ENCODE measurements at regions not wholly inside any gene's neighbourhood (a gene's known extent, or its start where the extent isn't known, plus 50 kb on each side); places are given as distances from the start of the nearest gene placed in this dataset.

DNA sequence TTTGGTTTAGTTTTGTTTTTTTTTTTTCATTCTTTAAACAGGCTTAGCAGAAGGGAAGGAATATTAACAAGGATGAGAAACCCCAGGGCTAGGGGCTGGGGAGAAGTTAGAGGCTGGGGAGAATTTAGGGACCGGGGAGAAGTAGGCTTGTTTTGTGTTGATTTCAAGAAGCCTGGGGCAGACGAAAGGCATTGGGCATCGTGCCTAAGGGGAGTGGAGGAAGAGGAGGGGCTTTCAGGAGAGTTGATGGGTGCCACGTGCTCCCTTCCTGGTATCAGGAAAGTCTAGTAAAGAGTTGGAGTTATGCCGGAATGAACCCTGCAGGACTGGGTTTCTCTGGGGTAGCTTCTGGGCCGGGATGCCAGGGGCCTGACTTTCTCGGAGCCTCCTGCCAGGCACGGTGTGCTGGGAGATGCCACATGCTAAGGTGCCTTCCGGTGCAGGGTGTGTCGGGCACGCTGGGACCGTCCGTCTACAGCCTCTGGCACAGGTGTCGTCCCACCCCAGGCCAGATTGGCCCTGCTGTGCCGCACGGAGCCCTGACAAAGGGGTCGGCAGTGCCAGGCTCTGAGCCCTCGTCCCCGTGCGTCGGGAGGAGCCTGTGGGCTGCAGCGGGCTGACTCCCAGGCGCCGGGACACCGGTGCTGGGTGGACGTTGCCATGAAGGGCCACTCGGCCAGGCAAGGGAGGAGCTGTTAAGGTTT lies 159.9 kb downstream of the OLFM1 start:
- intact Hi-C loops (cut with DNase I): no loop called here
- TF ChIP-seq, protein P1, sequence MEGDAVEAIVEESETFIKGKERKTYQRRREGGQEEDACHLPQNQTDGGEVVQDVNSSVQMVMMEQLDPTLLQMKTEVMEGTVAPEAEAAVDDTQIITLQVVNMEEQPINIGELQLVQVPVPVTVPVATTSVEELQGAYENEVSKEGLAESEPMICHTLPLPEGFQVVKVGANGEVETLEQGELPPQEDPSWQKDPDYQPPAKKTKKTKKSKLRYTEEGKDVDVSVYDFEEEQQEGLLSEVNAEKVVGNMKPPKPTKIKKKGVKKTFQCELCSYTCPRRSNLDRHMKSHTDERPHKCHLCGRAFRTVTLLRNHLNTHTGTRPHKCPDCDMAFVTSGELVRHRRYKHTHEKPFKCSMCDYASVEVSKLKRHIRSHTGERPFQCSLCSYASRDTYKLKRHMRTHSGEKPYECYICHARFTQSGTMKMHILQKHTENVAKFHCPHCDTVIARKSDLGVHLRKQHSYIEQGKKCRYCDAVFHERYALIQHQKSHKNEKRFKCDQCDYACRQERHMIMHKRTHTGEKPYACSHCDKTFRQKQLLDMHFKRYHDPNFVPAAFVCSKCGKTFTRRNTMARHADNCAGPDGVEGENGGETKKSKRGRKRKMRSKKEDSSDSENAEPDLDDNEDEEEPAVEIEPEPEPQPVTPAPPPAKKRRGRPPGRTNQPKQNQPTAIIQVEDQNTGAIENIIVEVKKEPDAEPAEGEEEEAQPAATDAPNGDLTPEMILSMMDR (IDR thresholded peaks at IDR 0.05): no peak
- Histone ChIP-seq H3K9me3 (no peaks in the 10 kb centered on the region), H3K36me3 (no peaks in the 10 kb centered on the region), H3K27ac (no peak overlapping the region), H3K27me3 (peaks cover 22% of the 10 kb centered on the region), H3K4me1 (no peaks in the 10 kb centered on the region), H3K4me3 (no peak overlapping the region)
- ATAC-seq: peak; percentile 16
- peak; percentile 67 for DNase-seq

DNA sequence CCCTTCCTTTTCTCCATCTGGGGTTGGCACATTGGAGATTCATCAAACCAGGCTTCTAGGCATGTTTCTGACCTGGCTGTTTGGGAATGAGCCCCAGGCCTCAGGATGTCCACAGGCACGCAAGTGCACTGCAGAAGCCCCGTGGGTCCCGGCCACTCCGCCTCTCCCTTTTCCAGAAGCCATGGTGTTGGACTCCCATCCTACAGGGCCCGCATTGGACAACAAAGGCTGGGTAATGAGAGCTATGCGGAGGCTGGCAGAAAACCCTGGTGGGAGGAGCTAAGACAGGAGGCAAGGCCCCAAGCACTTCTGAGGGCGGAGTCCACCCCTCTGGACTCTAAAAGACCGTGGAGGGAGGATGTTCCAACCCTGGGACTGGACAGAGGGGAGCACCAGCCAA lies 160.6 kb downstream of the OLFM1 start:
- peaks cover 22% of the 10 kb centered on the region for H3K27me3 ChIP-seq
- peak; percentile 61 for DNase-seq
- H3K9me3 ChIP-seq: no peaks in the 10 kb centered on the region
- H3K4me3 ChIP-seq: no peak overlapping the region
- no peak for ATAC-seq
- intact Hi-C loops (cut with DNase I): no loop called here
- TF ChIP-seq, protein P1 (IDR thresholded peaks at IDR 0.05): no peak
- no peaks in the 10 kb centered on the region for H3K36me3 ChIP-seq
- H3K27ac ChIP-seq: no peak overlapping the region
- no peaks in the 10 kb centered on the region for H3K4me1 ChIP-seq

DNA sequence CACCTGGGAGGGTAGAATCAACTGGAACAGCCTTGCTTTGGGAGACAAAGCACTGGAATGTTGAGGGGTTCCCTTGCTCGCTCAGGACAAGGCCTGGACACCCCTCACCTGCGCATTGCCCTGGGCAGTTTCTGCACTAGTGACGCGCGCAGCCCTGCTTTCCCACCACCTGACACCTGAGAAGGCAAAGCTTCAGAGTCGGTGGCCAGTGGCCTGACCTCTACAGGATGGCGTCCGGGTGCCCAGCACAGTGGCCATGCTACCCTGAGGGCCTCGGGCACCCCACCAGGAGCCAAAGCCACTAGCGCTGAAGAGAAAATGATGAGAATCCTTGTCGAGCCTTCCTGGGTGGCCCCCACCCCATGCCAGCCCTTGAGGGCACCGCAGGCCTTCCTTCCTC lies 161.3 kb downstream of the OLFM1 start:
- H3K36me3 ChIP-seq: no peaks in the 10 kb centered on the region
- intact Hi-C loops (cut with DNase I): no loop called here
- peaks cover 22% of the 10 kb centered on the region for H3K27me3 ChIP-seq
- TF ChIP-seq, protein P1 (IDR thresholded peaks at IDR 0.05): no peak
- no peaks in the 10 kb centered on the region for H3K4me1 ChIP-seq
- no peaks in the 10 kb centered on the region for H3K9me3 ChIP-seq
- H3K27ac ChIP-seq: no peak overlapping the region
- DNase-seq (peak; percentile 56), ATAC-seq (no peak)
- H3K4me3 ChIP-seq: no peak overlapping the region

DNA sequence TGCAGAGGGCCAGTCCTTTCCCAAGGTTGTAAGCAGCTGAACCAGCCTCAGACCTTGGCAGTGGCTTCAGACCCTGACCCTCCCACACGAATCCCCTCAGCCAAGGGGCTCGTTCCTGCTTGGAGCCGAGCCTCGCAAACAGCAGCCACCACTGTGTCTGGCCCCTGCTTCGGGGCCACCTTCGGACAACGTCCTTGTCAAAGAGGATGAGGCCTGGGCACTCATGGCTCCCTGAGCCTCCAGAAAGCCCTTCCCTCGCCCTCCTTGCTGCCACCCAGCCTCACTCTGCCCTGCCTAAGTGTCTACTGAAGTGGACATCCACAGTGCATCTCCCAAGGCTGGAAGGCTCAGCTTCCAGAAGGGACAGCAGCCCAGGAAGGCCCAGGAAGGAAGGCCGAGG lies 161.7 kb downstream of the OLFM1 start:
- Histone ChIP-seq H3K4me3 (no peak overlapping the region), H3K36me3 (no peaks in the 10 kb centered on the region), H3K9me3 (no peaks in the 10 kb centered on the region), H3K27me3 (peaks cover 20% of the 10 kb centered on the region), H3K4me1 (no peaks in the 10 kb centered on the region), H3K27ac (no peak overlapping the region)
- intact Hi-C loops (cut with DNase I): no loop called here
- DNase-seq (no peak), ATAC-seq (no peak)
- TF ChIP-seq, protein P1 (IDR thresholded peaks at IDR 0.05): no peak

DNA sequence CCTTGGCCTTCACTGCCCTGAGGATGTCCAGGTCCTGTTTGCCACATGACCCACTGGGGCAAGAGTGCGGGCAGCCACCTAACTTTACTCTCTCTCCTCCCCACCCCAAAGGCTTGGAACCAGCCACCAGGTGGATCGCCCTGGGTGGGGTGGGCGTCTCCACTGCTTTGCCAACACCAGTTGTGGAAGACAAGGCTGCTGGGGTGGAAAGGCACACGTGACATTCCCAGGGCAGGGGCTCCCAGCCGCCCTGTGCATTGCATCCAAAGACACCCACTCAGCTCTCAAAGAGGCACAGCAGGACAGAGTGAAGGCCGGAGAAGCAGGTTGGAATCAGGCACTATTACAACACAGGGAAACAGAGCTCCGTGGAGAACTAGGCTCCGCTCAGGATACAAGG lies 162.2 kb downstream of the OLFM1 start:
- no peak overlapping the region for H3K4me3 ChIP-seq
- no peaks in the 10 kb centered on the region for H3K9me3 ChIP-seq
- H3K27me3 ChIP-seq: peaks cover 15% of the 10 kb centered on the region
- ATAC-seq: no peak
- no peak overlapping the region for H3K27ac ChIP-seq
- TF ChIP-seq, protein P1 (IDR thresholded peaks at IDR 0.05): no peak
- H3K4me1 ChIP-seq: no peaks in the 10 kb centered on the region
- no peaks in the 10 kb centered on the region for H3K36me3 ChIP-seq
- DNase-seq: no peak
- intact Hi-C loops (cut with DNase I): no loop called here

DNA sequence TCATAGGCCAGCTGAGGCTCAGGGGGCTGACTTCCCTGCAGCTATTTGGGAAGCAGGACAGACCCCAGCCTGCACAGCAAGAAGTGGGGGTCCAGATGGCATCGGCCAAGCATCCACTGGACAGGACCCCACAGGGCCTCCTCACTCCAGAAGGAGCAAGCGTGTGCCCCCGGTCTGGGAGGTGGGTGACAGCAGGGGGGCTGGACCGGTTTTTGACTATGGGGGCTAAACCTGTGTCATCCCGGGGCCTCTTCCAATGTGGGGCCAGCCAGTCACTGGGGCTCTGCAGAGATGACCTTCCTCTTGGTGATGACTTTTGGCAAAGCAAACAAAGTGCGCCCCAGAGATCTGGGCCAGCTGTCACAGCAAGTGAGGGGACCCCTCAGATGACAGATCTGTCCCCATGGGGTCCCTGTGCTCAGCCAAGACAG lies 163.9 kb downstream of the OLFM1 start:
- no peak overlapping the region for H3K4me3 ChIP-seq
- ATAC-seq (no peak), DNase-seq (peak; percentile 53)
- TF ChIP-seq, protein P1 (IDR thresholded peaks at IDR 0.05): no peak
- no peaks in the 10 kb centered on the region for H3K36me3 ChIP-seq
- H3K9me3 ChIP-seq: no peaks in the 10 kb centered on the region
- H3K27ac ChIP-seq: no peak overlapping the region
- no peaks in the 10 kb centered on the region for H3K27me3 ChIP-seq
- no peaks in the 10 kb centered on the region for H3K4me1 ChIP-seq
- intact Hi-C loops (cut with DNase I): no loop called here
